ENCODE measurements at regions not wholly inside any gene's neighbourhood (a gene's known extent, or its start where the extent isn't known, plus 50 kb on each side); places are given as distances from the start of the nearest gene placed in this dataset.
"Not testable (repeated sequence)": the region's sequence is repeated elsewhere in the genome, so short reads cannot be mapped to it uniquely, and the experiment has no call there.

DNA sequence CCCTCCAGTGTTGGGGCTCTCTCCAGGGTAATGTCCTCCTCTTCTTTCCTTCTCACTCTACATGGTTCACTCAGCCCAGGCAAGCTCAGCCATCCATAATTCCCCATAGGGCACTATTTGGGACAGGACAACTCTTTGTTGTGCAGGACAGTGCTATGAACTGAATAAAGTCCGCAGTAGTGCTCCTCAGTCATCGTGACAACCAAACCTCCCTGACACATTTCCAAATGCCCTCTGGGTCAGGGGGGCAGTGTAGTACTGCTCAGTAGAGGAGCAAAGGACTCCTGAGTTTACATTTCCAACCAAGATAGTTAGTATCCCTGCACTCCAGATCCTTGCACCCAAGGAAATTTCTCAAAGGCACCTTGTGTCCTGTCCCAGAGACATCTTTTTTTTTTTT is 97.4 kb upstream of the TERB2 start:
- not testable (repeated sequence) for TF ChIP-seq POLR2AphosphoS5 (IDR thresholded peaks at IDR 0.05)
- TF ChIP-seq, protein P1, sequence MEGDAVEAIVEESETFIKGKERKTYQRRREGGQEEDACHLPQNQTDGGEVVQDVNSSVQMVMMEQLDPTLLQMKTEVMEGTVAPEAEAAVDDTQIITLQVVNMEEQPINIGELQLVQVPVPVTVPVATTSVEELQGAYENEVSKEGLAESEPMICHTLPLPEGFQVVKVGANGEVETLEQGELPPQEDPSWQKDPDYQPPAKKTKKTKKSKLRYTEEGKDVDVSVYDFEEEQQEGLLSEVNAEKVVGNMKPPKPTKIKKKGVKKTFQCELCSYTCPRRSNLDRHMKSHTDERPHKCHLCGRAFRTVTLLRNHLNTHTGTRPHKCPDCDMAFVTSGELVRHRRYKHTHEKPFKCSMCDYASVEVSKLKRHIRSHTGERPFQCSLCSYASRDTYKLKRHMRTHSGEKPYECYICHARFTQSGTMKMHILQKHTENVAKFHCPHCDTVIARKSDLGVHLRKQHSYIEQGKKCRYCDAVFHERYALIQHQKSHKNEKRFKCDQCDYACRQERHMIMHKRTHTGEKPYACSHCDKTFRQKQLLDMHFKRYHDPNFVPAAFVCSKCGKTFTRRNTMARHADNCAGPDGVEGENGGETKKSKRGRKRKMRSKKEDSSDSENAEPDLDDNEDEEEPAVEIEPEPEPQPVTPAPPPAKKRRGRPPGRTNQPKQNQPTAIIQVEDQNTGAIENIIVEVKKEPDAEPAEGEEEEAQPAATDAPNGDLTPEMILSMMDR (IDR thresholded peaks at IDR 0.05) = not testable (repeated sequence)

All from prostate gland (tissue), 2 donors.